HG03439 (cell line): ENCODE measurements at regions not wholly inside any gene's neighbourhood (a gene's known extent, or its start where the extent isn't known, plus 50 kb on each side); places are given as distances from the start of the nearest gene placed in this dataset.

ENCODE experiments used
- ATAC-seq: cut with Tn5 transposase; IDR thresholded peaks from one replicate; pipeline ENCODE4 v1.9.1; 2021; ENCODE audit warnings: mild to moderate bottlenecking, moderate library complexity; ENCODE audit not compliant: unreplicated experiment

DNA sequence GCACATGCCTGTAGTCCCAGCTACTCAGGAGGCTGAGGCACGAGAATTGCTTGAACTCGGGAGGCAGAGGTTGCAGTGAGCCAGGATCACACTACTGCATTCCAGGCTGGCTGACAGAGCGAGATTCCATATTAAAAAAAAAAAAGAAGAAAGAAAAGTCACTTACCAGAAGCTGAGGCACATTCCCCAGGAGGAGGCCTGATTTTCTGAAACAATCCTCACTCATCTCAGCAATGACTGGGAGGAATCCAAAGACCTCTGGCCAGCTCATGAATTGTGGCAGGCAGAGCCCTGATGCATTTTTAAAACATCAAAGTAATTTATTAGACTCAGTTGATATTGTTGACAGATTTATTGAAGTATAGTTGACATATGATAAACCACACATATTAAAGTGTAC, 206.3 kb downstream of the FOXO1 start:
- no peak for ATAC-seq

DNA sequence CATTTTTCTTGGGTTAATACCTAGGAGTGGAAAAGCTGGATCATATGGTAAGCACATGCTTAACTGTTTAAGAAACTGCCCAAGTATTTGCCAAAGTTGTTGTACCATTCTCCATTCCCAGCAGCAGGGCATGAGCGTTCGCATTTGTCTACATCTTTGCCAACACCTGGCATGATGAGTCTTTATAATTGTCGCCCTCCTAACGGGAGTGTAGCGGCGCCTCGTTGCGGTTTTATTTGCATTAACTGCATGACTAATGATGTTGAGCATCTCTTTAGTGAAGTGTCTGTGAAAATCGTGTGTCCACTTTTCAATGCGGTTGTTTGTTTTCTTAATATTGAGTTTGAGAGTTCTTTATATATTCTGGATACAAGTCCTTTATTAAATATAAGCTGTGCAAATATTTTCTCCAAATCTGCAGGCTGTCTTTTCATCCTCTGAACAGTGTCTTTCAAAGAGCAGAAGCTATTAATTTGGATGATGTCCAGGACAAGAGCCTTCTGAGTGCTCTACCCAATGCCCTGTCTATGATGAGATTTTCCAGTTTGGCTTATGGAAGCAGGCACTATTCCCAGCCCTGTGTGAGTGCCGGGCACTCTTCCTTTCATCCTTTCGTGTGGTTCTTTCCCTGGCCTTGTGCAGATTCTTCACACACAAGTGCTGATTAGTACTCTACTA, 202.0 kb downstream of the FOXO1 start:
- ATAC-seq, result no peak

DNA sequence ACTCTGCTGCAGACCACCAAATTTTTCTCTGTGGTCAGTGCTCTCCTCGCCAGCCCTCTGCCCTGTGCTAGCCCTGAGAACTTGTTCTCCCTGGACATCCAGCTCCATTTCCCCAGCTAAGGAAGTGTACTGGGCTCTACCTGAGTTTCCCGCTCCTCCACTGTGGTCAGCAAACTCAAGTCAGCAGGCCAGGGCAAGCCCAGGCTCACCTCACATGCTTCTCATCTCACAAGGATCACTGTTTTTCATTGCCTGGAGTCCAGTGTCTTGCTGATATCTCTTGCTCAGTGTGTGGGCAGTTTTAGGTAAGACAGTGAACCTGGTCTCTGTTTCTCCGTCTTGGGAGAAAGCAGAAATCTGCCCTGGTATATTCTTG, 201.4 kb downstream of the FOXO1 start:
- ATAC-seq, result no peak

DNA sequence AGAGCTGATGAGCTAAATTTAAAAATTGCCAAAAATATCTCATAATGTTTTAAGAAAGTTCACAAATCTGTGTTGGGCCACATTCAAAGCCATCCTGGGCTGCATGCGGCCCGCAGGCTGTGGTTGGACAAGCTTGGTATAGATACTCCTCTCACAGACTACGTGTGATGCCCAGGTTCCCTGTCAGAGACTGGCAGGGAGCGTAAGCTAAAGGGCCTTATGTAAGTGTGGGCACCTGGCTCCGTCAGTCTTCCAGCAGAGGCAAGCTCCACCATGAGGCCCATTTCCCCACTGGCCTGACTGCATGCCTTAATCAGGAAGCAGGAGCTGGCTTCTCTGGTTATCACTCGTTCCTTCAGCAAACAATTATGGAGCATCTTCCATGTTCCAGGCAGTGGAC, 200.2 kb downstream of the FOXO1 start:
- no peak for ATAC-seq

DNA sequence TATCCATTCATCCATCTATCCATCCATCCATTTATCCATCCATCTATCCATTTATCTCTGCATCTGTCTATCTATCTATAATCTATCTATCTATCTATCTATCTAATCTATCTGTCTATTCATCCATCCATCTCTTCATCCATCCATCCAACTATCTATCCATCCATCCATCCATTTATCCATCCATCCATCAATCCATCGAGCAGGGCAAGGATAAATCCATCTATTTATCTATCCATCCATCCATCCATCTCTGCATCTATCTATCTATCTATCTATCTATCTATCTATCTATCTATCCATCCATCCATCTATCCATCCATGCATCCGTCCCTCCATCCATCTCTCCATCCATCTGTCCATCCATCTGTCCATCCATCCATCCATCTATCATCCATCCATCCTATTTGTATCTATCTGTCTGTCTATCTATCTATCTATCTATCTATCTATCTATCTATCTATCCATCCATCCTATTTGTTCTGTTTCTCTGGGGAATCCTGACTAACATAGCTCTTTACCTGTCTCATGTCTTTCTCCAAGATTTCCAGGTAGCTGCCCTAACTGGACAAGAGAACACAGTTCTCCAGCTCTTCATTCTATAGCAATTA, 198.1 kb downstream of the FOXO1 start:
- ATAC-seq, result no peak

DNA sequence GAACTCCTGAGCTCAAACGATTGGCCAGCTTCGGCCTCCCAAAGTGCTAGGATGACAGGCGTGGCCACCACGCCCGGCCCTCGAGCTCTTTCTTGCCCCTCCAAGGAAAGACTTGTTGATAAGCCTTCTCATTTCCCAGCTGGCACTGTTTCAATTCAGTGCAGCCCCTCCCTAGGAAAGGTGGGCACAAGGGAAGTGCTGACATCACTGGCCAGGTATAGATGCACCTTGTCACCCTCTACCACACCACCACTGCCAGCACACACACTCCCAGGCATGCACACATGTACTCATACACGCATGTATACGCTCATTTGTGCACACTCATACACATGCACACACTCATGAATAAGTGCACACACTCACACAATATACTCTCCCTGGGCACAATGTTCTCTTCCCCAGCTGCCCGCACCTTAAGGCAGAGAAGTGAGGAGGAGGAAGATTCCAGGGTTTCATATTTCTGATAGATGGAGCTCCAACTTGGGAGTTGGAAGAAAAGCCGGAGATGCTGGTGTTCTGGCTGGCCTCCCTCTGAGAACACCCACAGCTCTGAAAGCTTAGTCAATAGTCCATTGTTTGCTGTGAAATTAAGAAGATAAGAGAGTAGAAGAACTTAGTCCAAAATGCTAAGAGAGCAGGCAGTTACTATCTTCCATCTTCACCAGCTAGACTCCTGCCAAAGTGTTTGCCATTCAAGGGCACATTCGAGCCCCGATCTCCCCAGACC, 196.7 kb downstream of the FOXO1 start:
- ATAC-seq, result no peak

DNA sequence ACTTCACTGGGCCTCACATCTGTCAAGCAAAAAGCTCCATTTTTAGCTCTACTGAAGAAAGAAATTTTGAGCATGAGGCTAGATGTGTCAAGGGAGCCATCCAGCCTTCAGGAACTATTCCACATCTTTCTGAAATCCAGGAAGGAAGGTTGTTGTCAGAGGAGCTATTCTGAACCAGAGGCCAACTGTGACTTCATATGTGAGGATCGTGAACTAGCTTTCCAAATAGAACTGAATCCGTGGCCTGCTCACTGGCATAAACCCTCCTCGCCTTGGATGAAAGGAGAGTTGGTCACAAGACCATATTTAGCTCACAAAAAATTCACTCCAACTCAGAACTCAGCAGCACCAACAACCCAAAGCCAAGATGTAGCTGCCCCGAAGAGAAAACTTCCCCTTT, 195.8 kb downstream of the FOXO1 start:
- no peak for ATAC-seq

DNA sequence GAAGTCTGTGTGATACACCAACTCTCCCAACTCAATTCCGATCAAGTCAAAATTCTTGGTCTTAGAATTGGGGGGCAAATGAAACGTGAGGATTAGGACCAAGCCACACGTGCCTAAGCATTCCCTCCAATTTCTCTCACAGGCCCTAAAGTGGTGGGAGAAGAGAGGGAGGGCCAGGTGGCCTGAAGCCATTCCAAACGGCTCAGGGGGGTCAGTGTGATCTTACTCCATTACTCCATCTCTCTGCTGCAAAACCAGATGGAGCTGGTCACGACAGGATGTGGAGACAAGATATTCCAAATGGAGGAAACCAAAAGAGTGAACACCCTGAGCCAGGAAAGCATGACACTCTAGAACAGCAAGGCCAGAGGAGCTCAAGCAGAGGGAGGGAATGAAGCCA, 195.4 kb downstream of the FOXO1 start:
- ATAC-seq, result no peak

DNA sequence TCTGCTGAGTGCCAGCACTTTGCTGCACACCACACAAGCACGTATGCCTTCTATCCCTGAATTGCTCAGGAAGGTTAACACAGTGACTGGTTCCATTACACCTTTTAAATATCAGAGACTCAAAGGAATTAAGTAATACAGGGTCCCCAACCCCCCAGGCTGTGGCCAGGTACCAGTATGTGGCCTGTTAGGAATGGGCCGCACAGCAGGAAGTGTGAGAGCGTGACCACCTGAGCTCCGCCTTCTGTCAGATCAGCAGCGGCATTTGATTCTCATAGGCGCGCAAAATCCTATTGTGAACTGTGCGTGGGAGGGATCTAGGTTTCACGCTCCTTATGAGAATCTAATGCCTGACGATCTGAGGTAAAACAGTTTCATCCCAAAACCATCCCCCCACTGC, 194.5 kb downstream of the FOXO1 start:
- no peak for ATAC-seq

DNA sequence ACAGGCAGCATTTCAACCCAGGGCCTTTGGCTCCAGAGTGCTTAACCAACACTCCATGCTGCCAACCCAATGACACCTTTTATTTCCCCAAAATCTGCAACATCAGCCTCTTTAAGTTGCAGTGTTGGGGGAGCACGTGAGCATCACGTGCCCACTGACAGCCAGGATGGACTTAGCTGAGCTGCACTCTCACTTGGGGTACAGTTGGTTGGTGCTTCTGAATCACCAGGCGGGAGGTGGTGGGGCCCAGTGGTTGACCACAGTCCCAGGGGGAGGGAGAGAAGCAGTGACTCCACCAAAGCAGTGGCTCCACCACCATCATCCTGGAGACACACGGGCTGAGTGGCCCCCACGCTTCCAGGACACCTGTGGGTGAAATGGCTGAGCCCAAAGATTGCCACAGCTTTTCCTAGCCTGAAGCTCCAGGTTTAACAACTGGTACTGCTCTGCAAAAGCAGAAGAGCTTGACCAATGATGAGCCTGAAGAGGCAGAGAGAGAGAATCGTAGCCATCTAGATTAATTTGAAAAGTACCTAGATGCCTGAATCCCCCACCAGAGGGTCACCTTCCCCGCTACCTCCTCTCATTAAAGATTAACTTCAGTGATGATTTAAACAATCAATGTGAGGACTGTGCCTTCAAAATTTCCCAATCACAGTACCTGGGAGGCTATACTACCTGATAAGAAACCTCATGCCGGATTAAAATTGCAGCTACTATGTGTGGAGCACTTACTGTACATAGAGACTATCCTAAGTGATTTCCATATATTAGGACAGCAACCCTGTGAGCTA, 193.8 kb downstream of the FOXO1 start:
- no peak for ATAC-seq

DNA sequence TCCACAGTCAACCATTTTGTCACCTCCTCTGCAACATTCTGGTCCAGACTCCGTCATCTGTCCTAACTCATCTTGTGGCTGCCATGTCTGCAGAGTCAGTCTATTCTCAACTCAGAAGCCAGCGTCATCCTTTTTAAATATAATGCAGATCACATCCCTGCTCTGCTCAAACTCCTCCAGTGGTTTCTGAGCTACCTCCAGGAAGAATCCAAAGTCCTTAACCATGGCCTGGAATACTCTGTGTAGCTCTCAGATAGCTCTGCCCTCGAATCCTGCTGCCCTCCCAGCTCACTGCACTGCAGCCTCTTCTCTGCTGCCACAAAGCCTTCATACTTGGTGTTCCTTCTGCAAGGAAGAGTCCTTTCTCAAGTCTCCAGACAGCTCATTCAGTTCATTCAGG, 190.8 kb downstream of the FOXO1 start:
- ATAC-seq, result no peak

DNA sequence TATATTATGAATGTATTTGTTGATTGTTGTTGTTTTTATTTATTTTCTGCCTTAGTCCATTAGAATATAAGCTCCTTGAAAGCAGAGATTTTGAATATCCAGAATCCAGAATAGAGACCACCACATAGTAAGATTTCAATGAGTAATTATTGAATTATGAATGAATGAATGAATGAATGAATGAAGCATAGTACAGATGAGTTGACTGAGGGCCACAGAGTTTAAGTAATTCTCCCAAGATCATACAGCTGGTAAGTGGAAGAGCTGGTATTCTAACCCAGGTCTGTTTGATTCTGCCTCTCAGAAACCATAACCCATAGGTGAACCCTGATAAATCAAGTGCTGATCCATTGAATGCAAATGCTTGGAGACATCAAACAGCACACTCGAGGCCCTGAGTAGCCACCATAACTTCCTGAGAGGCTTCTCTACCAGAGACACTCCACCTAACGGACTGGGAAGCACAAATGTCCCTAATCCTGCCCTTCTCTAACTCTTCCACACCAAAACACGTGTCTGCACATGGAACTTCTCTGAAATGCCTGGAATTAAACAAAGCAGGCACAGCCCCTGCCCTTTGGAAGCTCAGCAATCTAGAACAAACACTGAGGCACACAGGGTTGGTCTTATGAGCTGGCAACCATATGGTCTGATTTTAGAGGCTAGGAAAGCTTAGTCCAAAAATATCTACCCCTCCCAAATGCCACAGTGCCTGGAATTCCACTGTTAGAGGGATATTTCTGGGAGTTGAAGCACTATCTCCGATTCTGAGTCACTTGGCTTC, 190.1 kb downstream of the FOXO1 start:
- ATAC-seq, result no peak

DNA sequence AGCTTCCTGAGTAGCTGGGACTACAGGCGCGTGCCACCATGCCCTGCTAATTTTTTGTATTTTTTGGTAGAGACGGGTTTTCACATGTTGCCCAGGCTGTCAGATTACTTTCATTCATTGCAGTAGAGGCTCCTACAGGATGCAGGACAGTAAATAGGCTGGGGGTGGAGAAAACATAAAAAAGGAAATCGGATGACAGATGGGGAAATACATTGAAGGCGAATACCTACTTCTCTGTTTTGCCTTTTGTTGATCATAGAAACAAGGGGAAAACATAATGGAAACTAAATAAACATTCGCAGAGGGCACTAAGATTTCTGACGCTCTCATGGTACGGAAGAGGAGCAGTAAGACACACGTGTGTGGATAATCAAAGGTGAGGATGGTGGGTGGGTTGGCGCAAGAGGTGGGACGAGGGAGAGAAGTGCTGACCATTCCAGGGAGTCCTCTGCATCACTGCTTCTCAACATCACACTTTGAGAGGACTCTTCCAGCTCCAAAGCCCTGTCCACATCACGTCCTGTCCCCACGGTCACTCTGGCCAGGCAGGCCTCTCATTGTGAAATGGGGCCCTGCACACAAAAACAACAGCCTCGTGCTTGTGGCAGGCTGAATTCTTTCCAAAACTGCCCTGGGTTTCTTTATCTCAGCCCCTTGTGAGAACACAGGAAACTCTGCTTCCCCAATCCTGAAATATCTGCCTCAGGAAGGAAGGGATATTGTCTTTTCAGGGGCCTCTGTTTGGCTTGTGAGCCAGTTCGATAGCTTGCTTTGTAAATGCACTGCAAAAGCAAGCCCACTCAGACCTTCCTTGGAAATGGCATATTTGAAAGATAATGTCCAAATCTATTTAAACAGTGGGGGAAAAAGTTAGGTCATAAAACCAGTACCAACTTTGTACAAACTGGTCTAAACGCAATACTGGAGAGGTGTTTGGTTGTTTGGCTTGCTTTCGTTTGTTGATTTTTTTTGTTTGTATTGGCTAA, 188.5 kb downstream of the FOXO1 start:
- no peak for ATAC-seq

DNA sequence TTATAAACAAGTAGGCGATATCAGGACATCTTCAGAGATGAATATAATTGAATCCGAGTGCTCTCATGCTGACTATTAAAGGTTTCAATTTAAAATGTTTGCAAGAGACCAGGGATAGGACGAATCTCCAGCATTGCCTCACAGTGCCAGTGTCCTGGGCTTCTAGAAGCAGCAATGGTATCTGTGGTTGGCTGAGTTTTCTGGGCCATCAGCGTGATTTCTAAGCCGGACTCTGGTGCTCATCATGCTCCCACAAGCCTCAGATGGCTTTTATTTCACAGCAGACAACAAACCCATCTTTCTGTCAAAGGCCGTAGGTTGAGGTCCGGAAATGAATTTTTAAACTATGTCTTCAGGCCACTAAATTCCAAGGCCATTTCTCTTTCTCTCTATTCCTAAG, 187.7 kb downstream of the FOXO1 start:
- ATAC-seq, result no peak

DNA sequence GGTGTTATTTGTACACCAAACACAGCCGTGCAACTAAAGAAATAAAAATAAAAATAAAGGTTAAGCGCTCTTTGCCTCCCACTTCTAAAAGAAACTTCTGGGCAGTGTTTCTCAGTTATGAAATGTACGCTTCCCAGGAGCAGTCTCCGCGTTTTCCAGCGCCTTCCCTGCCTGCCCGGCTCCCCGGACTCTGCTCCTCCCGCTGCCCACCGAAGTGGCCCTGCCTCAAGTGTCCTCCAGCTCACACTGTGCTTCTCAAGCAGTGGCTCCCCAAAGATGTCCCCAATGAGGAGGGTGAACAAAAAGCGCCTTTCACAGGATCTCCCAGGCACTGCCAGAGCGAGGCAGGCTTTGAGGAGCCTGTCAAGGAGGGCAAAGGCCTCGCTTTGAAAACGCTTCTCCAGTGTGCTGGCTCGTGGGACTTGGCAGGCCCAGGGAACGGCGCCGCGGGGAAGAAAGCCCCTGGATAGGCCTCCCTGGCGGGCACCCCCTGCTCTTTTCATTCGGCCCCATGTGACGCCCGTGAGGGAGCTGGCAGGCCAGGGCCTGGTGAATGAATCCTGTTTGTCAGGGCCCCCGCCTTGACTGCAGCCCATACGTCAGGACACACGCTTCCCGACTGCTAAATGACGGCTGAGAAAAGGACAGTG, 187.1 kb downstream of the FOXO1 start:
- no peak for ATAC-seq

DNA sequence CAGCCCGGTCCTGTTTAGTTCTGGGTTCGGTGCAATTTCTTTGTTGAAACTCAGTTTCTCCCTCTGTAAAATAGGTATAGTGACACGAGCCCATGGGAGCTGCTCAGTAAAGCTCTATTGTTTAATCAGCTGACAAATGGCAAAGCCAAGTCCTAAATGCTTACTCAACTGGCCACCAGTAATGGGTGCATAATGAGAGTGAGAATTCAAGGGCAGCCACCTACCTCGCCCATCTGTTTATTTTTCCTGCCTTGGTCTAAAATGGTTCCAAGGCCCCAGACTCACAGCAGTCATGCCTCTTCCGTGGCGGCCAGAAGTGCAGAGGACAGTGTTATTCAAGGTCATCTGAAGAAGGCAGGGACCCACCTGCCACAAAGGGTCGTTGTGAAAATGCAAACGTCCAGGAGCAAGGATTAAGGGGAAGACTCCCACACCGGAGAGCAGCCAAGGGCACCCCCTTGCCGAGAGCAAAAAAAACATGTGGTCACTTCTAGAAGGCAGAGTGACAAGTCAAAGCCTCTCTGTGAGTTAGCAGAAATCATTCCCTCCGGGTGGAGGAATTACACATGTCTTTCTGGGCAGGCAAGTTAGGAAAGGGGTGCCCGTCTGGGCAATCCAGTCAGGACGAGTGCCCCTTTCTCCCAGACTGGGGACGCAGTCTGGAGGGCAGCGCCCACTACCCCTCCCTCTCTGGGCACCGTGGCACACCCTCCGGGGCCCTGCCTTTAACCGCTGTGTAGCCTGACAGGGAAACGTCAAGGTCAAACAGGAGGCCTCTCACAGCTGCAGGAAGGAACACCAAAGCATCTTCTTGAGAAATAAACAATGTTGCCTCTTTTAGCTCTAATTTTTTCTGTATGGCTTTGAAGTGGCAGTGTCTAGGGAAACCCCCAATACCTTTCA, 186.2 kb downstream of the FOXO1 start:
- ATAC-seq, result no peak

DNA sequence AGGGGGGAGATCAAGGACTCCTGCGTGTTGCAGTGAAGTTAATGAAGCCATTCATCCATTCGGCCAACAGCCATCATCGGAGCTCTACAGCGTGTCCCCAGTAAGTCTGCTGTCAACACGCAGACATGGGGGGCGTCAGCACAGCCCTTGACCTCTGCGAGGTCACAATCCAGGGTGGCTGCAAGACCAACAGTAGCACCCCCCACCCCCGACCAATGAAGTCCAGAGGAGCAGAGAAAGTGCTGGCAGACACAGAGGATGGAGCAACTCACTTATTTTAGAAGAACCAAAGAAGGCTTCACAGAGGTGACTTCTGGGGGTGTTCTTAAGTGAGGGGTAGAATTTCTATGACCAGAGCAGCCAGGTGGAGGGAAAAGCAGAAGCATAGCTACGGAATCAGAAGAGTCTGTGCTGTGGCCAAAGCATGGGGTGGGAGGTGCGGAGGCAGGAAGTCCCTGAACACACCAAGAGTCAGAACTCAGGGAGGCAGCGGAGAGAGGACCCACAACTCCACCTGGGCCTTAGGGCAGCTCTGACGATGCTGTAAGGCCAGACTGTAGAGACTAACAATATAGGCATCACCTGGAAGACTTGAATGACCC, 185.4 kb downstream of the FOXO1 start:
- no peak for ATAC-seq

DNA sequence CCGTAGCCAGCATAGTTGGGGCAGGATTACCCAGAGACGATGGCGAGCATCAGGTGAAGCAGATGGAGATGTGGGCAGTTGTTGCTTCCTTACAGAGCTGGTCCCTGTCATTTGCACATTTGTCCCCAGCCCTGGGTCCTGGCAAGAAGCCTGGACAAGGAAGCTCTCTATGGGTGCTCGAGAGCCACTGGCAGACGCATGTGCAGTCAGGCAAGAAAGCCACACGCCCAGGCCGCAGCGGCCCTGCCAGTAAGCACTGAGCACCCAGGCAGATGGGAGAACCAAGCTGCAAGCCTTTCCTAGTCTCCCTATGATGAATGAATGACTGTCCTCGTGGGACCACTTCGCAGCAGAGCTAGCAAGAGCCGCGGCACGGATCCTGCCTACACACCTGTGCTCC, 182.8 kb downstream of the FOXO1 start:
- ATAC-seq, result no peak
